ENCODE measurements at regions not wholly inside any gene's neighbourhood (a gene's known extent, or its start where the extent isn't known, plus 50 kb on each side); places are given as distances from the start of the nearest gene placed in this dataset.

- Histone ChIP-seq H3K36me3 (ENCODE audit: control insufficient read depth in 1 of 2, insufficient read depth in 2 of 2, low read length in 2 of 2) (no peaks in the 10 kb centered on the region), H3K9ac (ENCODE audit: low read length) (no peak overlapping the region), H2AFZ (ENCODE audit: low read depth, low read length, poor library complexity, severe bottlenecking) (no peak overlapping the region), H3K9me2 (ENCODE audit: insufficient read depth) (no peaks in the 10 kb centered on the region), H3K4me2 (ENCODE audit: low read length) (no peak overlapping the region), H4K20me1 (ENCODE audit: insufficient read depth) (no peaks in the 10 kb centered on the region), H3K27me3 (ENCODE audit: insufficient read depth, low read length) (peaks cover 15% of the 10 kb centered on the region; the same call in 1 of the 2 replicates), H3K27ac (ENCODE audit: low read depth, low read length) (no peak overlapping the region), H3K9me3 (ENCODE audit: control insufficient read depth in 1 of 2, insufficient read depth in 1 of 2, low read depth in 1 of 2, low read length in 2 of 2) (no peaks in the 10 kb centered on the region), H3K4me1 (ENCODE audit: control insufficient read depth in 1 of 2, insufficient read depth in 2 of 2, low read length in 2 of 2) (peaks cover 11 to 21% of the 10 kb centered on the region in 2 experiments; a peak in 3 of 4 replicates), H3K79me2 (ENCODE audit: insufficient read depth, low read length) (no peaks in the 10 kb centered on the region), H3K4me3 (replicated peaks in 1 of 2; ENCODE audit: low read depth in 1 of 2, low read length in 2 of 2) (no peak overlapping the region)
- no peak for TF ChIP-seq ZFX (IDR thresholded peaks at IDR 0.05)
- no peak for TF ChIP-seq EZH2phosphoT487 (IDR thresholded peaks at IDR 0.05; ENCODE audit: borderline replicate concordance)
- no peak for TF ChIP-seq POLR2A (IDR thresholded peaks at IDR 0.05; ENCODE audit: borderline replicate concordance, extremely low read depth, insufficient read depth, insufficient read length)
- TF ChIP-seq EGR1 (IDR thresholded peaks at IDR 0.05; ENCODE audit: low read depth), result no peak
- no peak for TF ChIP-seq RAD21 (IDR thresholded peaks at IDR 0.05; ENCODE audit: low read depth)
- no peak for TF ChIP-seq ZNF274 (IDR thresholded peaks at IDR 0.05; ENCODE audit: low read depth, low read length)
- TF ChIP-seq MAX (IDR thresholded peaks at IDR 0.05), result no peak
- no peak for TF ChIP-seq YY1 (IDR thresholded peaks at IDR 0.05; ENCODE audit: extremely low read depth, insufficient replicate concordance, low read depth, low read length)
- no peak for TF ChIP-seq CEBPB (IDR thresholded peaks at IDR 0.05; ENCODE audit: low read depth)
- TF ChIP-seq SRF (IDR thresholded peaks at IDR 0.05; ENCODE audit: low read depth), result no peak
- TF ChIP-seq REST (IDR thresholded peaks at IDR 0.05; ENCODE audit: low read depth), result no peak
- TF ChIP-seq FOSL1 (IDR thresholded peaks at IDR 0.05; ENCODE audit: low read depth), result no peak
- TF ChIP-seq TCF7L2 (IDR thresholded peaks at IDR 0.05; ENCODE audit: borderline replicate concordance, extremely low read depth, insufficient read depth, insufficient read length), result no peak
- DNase-seq (ENCODE audit: low read depth, low spot score), result no peak
- ChIA-PET RAD21 (ENCODE audit: low non-redundant PET in 1 of 2, low total read pairs in 2 of 2, uncharacterized antibody in 2 of 2, unreplicated experiment in 2 of 2) (no interaction called here), POLR2A (no interaction called here), CTCF (no interaction called here)
- intact Hi-C loops (cut with micrococcal nuclease), result loop anchor here (10.0 kb wide), 1 partner anchor 440 kb away; no protein-coding TSS in a partner anchor
- BruUV-seq (replicated peaks), result no TSS peak
- no peak for ATAC-seq
These were observed 313.6 kb upstream of the ZMIZ1 start for GRCh38 chr10:78755063-78755701.

Measured in HCT116 (cell line).